ENCODE measurements at regions not wholly inside any gene's neighbourhood (a gene's known extent, or its start where the extent isn't known, plus 50 kb on each side); places are given as distances from the start of the nearest gene placed in this dataset.

DNA sequence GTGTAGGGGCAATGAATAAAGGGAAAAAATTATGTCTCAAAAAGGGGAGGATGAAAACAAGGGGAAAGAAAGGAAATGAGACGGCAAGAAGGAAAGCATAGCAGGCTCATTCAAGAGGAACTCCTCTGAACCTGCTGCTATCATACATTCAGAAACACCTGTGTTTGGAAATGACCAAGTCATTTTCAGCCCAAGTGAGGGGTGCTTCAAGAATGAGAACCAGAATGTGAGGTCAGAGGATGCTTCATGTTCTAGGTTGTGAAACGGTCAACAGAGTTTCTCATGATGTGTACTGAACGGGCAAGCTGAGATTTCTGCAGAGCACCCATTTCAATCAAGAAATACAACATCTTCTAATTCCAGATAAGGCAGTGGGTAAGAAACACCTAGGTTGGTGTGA, 1367.2 kb upstream of the CELF4 start:
- CTCF ChIA-PET = no interaction called here
- BruUV-seq (replicated peaks) = no TSS peak
- no peaks in the 10 kb centered on the region for H4K20me1 ChIP-seq (replicated peaks; ENCODE audit: control insufficient read depth, extremely low read depth, insufficient read depth, low read length)
- TF ChIP-seq EZH2 (IDR thresholded peaks at IDR 0.05; ENCODE audit: borderline replicate concordance, low read depth, low read length, severe bottlenecking) (no peak), POLR2A (IDR thresholded peaks at IDR 0.05; ENCODE audit: low read depth, low read length) (no peak)
- H3K9me1 ChIP-seq (replicated peaks; ENCODE audit: control insufficient read depth, extremely low read depth, insufficient read depth, low read length) = no peaks in the 10 kb centered on the region
- H3K9me3 ChIP-seq (replicated peaks; ENCODE audit: control insufficient read depth, insufficient read depth, low read length) = no peaks in the 10 kb centered on the region
- no peaks in the 10 kb centered on the region for H3K79me2 ChIP-seq (ENCODE audit: control insufficient read depth, insufficient read depth, low read length)
- DNase-seq (ENCODE audit: low read depth, low spot score) = no peak
- dilution Hi-C loops (cut with MboI; ENCODE audit: extremely low pct_ligation_motif_present, low sequenced_read_pairs) = no loop called here
- no peak overlapping the region for H3K9ac ChIP-seq (replicated peaks; ENCODE audit: extremely low read depth, insufficient read depth, low read length)
- no peaks in the 10 kb centered on the region for H3K27me3 ChIP-seq (ENCODE audit: control insufficient read depth in 2 of 2, insufficient read depth in 2 of 2, low read length in 2 of 2)
- no peak overlapping the region for H3K4me3 ChIP-seq (replicated peaks in 1 of 3; ENCODE audit: insufficient read depth in 1 of 3, low read depth in 1 of 3, low read length in 3 of 3)
- FAIRE-seq = no peak
- no peaks in the 10 kb centered on the region for H3K4me1 ChIP-seq (ENCODE audit: control insufficient read depth, extremely low read depth, insufficient read depth, low read length)
- no peak overlapping the region for H3K4me2 ChIP-seq (ENCODE audit: insufficient read depth, low read length)
- no peak overlapping the region for H3K27ac ChIP-seq (ENCODE audit: insufficient read depth, low read depth, low read length)
- intact Hi-C loops (cut with micrococcal nuclease) = no loop called here
- POLR2A ChIA-PET = no interaction called here
- H2AFZ ChIP-seq (ENCODE audit: low read depth, low read length) = no peak overlapping the region
- no peaks in the 10 kb centered on the region for H3K36me3 ChIP-seq (ENCODE audit: control insufficient read depth in 2 of 2, extremely low read depth in 1 of 2, insufficient read depth in 2 of 2, low read length in 2 of 2)

DNA sequence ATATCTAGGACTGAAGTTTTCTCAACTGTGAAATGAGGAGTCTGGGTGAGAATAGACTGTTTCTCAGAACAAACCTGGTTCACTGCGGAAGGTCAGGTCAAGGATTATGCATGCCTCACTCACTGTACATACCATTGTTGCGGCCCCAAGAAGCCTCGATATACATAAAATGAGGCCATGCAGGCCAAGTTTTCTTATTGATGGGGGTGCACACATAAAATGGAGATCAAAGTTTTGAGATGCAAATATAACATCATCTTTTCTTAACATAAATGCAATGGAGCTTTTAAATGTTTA, 1366.1 kb upstream of the CELF4 start:
- Histone ChIP-seq H2AFZ (ENCODE audit: low read depth, low read length) (no peak overlapping the region), H3K27me3 (ENCODE audit: control insufficient read depth in 2 of 2, insufficient read depth in 2 of 2, low read length in 2 of 2) (no peaks in the 10 kb centered on the region), H3K4me2 (ENCODE audit: insufficient read depth, low read length) (no peak overlapping the region), H4K20me1 (replicated peaks; ENCODE audit: control insufficient read depth, extremely low read depth, insufficient read depth, low read length) (no peaks in the 10 kb centered on the region), H3K9me3 (replicated peaks; ENCODE audit: control insufficient read depth, insufficient read depth, low read length) (no peaks in the 10 kb centered on the region), H3K27ac (ENCODE audit: insufficient read depth, low read depth, low read length) (no peak overlapping the region), H3K4me1 (ENCODE audit: control insufficient read depth, extremely low read depth, insufficient read depth, low read length) (no peaks in the 10 kb centered on the region), H3K36me3 (ENCODE audit: control insufficient read depth in 2 of 2, extremely low read depth in 1 of 2, insufficient read depth in 2 of 2, low read length in 2 of 2) (no peaks in the 10 kb centered on the region), H3K4me3 (replicated peaks in 1 of 3; ENCODE audit: insufficient read depth in 1 of 3, low read depth in 1 of 3, low read length in 3 of 3) (no peak overlapping the region), H3K9ac (replicated peaks; ENCODE audit: extremely low read depth, insufficient read depth, low read length) (no peak overlapping the region), H3K79me2 (ENCODE audit: control insufficient read depth, insufficient read depth, low read length) (no peaks in the 10 kb centered on the region), H3K9me1 (replicated peaks; ENCODE audit: control insufficient read depth, extremely low read depth, insufficient read depth, low read length) (no peaks in the 10 kb centered on the region)
- CTCF ChIA-PET = no interaction called here
- FAIRE-seq (no peak), DNase-seq (ENCODE audit: low read depth, low spot score) (no peak)
- POLR2A ChIA-PET = no interaction called here
- intact Hi-C loops (cut with micrococcal nuclease) (no loop called here), dilution Hi-C loops (cut with MboI; ENCODE audit: extremely low pct_ligation_motif_present, low sequenced_read_pairs) (no loop called here)
- TF ChIP-seq FOS (IDR thresholded peaks at IDR 0.05; ENCODE audit: borderline replicate concordance, insufficient read depth, low read length) (no peak), MYC (IDR thresholded peaks at IDR 0.05; ENCODE audit: low read depth, low read length) (no peak), GATA2 (IDR thresholded peaks at IDR 0.05; ENCODE audit: insufficient read depth, insufficient read length, low read depth, low read length) (no peak), EZH2 (IDR thresholded peaks at IDR 0.05; ENCODE audit: borderline replicate concordance, low read depth, low read length, severe bottlenecking) (no peak), JUN (IDR thresholded peaks at IDR 0.05; ENCODE audit: borderline replicate concordance, insufficient read depth, insufficient read length, low read depth) (no peak), POLR2AphosphoS5 (IDR thresholded peaks at IDR 0.05; ENCODE audit: insufficient read depth, low read depth, low read length) (no peak), POLR2A (IDR thresholded peaks at IDR 0.05; ENCODE audit: low read depth, low read length) (no peak)
- TF ChIP-seq, protein P1, sequence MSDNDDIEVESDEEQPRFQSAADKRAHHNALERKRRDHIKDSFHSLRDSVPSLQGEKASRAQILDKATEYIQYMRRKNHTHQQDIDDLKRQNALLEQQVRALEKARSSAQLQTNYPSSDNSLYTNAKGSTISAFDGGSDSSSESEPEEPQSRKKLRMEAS (IDR thresholded peaks at IDR 0.05; ENCODE audit: insufficient read depth, insufficient read length) = no peak
- TF ChIP-seq, protein P2, sequence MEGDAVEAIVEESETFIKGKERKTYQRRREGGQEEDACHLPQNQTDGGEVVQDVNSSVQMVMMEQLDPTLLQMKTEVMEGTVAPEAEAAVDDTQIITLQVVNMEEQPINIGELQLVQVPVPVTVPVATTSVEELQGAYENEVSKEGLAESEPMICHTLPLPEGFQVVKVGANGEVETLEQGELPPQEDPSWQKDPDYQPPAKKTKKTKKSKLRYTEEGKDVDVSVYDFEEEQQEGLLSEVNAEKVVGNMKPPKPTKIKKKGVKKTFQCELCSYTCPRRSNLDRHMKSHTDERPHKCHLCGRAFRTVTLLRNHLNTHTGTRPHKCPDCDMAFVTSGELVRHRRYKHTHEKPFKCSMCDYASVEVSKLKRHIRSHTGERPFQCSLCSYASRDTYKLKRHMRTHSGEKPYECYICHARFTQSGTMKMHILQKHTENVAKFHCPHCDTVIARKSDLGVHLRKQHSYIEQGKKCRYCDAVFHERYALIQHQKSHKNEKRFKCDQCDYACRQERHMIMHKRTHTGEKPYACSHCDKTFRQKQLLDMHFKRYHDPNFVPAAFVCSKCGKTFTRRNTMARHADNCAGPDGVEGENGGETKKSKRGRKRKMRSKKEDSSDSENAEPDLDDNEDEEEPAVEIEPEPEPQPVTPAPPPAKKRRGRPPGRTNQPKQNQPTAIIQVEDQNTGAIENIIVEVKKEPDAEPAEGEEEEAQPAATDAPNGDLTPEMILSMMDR (IDR thresholded peaks at IDR 0.05; ENCODE audit: extremely low read depth in 1 of 2, insufficient read depth in 1 of 2, low read depth in 1 of 2, low read length in 2 of 2) = no peak
- BruUV-seq (replicated peaks) = no TSS peak

Data from endothelial cell of umbilical vein (primary cell).